NCI-H510A (cell line): ENCODE measurements at regions not wholly inside any gene's neighbourhood (a gene's known extent, or its start where the extent isn't known, plus 50 kb on each side); places are given as distances from the start of the nearest gene placed in this dataset.
"Not testable (repeated sequence)": the region's sequence is repeated elsewhere in the genome, so short reads cannot be mapped to it uniquely, and the experiment has no call there.

Experiments used
- DNase-seq: peaks from one replicate; lab custom pipeline; 2025; lab: John Stamatoyannopoulos, UW

- DNase-seq = not testable (repeated sequence)
Measured at GRCh38 chr5:15096686-15097085, 225.1 kb upstream of the ANKH start.

- no peak for DNase-seq
Measured at GRCh38 chr5:15092801-15093200, 221.2 kb upstream of the ANKH start.

GRCh38 chr5:15085671-15086070, 214.1 kb upstream of the ANKH start:
- no peak for DNase-seq

- no peak for DNase-seq
Measured at GRCh38 chr5:15082096-15082495, 210.5 kb upstream of the ANKH start.

DNA sequence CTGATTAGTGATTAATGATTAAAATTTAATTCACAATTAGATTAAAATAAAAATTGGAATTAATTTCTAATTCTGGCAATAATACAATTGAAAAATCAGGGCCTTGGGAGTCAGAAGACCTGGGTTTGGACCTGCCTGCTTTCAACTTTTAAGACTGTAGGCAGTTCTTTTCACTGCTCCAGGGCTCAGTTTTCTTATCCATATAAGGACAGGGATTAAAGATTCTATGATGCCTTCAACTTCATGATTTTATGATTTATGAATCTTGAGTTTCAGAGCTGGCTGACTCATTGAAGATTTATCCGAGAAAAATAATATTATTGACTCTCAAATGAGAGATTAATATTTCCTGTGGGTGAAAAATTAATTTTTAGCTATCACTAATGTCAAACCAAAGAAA, 208.6 kb upstream of the ANKH start:
- no peak for DNase-seq

- DNase-seq = no peak
Measured at GRCh38 chr5:15079566-15079965, 208.0 kb upstream of the ANKH start.

DNA sequence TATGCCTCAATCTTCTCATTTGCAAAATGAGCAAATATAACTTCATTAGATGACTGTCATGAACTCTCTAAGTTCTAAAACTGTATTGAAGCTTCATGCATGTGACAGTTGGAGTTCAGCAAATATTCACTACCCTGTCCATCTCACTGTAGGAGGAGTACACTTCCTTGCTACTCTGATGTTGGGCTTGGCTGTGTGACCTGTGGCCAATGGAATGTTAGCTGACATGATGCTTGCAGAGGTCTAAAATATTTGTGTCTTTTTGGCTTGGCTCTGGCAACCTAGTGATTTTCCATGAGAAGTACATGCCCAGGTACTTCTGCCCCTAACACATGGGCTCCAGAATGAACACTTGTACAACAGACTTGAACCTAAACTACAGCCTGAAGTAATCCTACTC, 203.1 kb upstream of the ANKH start:
- DNase-seq = no peak

DNA sequence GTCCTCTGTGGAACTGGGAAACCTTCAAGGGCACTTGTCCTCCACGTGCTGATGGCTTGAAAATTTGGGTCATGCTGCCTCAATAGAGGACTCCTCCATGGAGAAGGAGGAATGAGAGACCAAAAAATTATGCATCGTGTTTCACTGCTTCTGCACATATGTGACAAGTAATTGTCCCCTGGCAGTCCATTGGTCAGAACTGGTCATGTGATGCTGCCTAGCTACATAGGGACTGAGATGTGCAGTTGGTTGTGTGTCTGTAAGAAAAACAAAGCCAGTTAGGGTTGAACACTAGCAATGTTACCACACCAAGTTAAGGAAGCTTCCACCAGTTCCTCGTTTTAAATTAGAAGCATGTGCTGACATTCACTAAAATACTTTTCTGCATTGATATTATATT, 201.9 kb upstream of the ANKH start:
- no peak for DNase-seq

DNA sequence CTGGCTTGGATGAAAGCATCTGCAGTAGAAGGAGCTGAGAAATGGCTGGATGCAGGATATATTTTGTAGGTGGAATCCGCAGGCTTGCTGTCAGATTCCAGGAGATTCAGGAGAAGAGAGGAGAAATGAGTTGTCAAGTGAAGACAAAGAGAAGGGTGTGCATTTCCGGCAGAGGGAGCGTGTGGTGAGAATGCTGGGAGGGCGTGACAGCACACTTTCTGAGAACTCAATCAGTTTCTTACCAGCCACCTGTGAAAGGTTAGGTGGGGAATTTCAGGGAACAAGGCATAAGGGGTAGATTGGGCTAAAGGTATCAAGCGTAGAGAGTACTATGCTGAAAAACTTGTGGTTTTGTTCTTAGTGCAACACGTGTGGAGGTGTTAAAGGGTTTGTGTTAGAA, 199.3 kb upstream of the ANKH start:
- no peak for DNase-seq

GRCh38 chr5:15069407-15069905, 197.9 kb upstream of the ANKH start:
- no peak for DNase-seq

DNA sequence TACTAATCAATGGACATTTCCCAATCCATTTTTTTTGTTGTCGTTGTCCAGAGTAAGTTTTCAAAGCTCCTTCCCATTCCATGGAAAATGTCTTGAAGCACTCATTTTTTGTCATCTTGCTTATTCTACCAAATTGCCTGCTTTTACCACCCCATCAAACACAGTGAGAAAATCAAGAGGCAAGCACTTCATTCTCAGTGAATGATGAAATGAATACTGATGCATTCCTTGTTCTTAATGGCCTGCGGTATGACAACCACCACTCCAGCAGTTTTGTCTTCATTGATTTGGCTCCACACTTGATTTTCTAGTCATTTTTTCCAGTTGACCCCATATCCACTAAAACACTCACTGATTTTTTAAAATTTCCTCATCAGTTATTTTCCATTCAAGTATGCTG, 193.5 kb upstream of the ANKH start:
- DNase-seq = no peak

DNA sequence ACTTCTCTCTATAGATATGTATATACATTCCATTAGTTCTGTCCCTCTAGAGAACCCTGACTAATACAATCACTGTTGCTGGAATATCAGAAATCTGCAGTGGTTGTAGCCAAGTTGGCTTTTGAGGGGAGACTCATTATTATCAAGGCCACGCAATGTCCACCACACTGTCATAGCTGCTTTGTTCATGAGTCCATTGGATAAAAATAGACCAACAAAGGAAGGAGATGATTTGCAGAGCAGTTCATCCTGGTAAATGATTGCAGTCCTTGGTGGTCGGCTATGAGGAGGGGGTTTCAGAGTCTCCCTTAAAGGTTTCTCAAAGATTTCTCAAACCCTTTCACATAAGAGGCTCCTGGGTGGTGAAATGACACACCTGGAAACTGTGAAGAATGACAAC, 192.8 kb upstream of the ANKH start:
- DNase-seq = no peak

DNA sequence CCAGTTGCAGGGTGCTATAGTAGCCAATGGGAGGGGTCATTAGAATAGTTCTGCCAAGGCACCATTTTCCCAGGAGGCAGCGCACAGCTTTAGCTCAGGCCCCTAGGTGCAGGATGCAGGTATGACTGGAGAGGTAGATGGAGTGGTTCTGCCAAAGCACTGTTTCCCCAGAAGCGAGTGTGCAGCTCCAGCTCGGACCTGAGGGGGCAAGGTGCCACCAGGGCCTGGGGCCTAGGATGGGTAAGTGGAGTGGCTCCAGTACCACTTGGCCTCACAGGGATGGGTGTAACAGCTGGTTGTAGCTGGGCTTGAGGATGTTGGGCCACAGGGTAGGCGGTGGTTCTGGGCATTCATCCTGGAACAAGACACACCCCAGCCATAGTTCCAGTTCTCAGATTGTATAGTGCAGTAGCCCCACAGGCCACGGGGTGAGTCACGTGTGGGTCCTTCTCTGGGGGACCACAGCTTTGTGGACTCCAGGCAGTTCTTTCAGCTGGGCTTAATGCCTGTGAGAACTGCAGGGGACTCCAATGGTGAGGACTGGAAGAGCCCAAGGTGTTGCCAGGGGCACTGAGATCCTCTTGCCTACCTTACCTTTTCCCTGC, 185.5 kb upstream of the ANKH start:
- DNase-seq = no peak

GRCh38 chr5:15044521-15044920, 172.9 kb upstream of the ANKH start:
- no peak for DNase-seq

GRCh38 chr5:15037247-15037908, 165.8 kb upstream of the ANKH start:
- DNase-seq = no peak

GRCh38 chr5:15034379-15034778, 162.8 kb upstream of the ANKH start:
- no peak for DNase-seq

GRCh38 chr5:15031180-15031579, 159.6 kb upstream of the ANKH start:
- DNase-seq = no peak

- DNase-seq = no peak
Measured at GRCh38 chr5:15027764-15028163, 156.2 kb upstream of the ANKH start.

GRCh38 chr5:15026944-15027343, 155.4 kb upstream of the ANKH start:
- peak; percentile 55 for DNase-seq

- no peak for DNase-seq
Measured at GRCh38 chr5:15026011-15026893, 154.7 kb upstream of the ANKH start.

DNA sequence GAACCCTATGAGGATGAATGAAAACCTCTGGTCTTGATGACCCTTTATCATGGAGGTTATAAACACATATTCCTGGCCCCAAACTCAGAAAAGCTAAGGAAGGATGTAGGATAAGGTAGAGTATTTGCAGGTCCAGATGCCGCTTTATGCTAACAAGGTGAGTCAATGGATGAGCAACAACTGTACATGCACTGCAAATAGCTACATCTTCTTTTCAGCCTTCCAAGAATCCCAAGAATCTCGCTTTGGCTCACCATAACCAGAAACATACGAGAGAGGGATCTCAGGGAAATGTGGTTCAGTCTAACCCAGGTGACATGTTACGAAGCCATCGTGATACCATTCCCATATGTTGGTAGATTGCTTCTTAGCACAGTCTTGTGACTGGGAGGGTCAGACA, 152.3 kb upstream of the ANKH start:
- DNase-seq = no peak

- DNase-seq = no peak
Measured at GRCh38 chr5:15023266-15023665, 151.7 kb upstream of the ANKH start.
